ENCODE measurements at regions not wholly inside any gene's neighbourhood (a gene's known extent, or its start where the extent isn't known, plus 50 kb on each side); places are given as distances from the start of the nearest gene placed in this dataset.

GRCh38 chr6:154893917-154894316, 101.2 kb upstream of the TIAM2 start:
- TF ChIP-seq, protein P1, sequence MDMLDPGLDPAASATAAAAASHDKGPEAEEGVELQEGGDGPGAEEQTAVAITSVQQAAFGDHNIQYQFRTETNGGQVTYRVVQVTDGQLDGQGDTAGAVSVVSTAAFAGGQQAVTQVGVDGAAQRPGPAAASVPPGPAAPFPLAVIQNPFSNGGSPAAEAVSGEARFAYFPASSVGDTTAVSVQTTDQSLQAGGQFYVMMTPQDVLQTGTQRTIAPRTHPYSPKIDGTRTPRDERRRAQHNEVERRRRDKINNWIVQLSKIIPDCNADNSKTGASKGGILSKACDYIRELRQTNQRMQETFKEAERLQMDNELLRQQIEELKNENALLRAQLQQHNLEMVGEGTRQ (IDR thresholded peaks at IDR 0.05), result no peak
- TF ChIP-seq POLR2A (IDR thresholded peaks at IDR 0.05; ENCODE audit: low read length) (no peak), CHD4 (IDR thresholded peaks at IDR 0.05; ENCODE audit: borderline replicate concordance) (no peak), CTCF (IDR thresholded peaks at IDR 0.05) (no peak)
- TF ChIP-seq, protein P2, sequence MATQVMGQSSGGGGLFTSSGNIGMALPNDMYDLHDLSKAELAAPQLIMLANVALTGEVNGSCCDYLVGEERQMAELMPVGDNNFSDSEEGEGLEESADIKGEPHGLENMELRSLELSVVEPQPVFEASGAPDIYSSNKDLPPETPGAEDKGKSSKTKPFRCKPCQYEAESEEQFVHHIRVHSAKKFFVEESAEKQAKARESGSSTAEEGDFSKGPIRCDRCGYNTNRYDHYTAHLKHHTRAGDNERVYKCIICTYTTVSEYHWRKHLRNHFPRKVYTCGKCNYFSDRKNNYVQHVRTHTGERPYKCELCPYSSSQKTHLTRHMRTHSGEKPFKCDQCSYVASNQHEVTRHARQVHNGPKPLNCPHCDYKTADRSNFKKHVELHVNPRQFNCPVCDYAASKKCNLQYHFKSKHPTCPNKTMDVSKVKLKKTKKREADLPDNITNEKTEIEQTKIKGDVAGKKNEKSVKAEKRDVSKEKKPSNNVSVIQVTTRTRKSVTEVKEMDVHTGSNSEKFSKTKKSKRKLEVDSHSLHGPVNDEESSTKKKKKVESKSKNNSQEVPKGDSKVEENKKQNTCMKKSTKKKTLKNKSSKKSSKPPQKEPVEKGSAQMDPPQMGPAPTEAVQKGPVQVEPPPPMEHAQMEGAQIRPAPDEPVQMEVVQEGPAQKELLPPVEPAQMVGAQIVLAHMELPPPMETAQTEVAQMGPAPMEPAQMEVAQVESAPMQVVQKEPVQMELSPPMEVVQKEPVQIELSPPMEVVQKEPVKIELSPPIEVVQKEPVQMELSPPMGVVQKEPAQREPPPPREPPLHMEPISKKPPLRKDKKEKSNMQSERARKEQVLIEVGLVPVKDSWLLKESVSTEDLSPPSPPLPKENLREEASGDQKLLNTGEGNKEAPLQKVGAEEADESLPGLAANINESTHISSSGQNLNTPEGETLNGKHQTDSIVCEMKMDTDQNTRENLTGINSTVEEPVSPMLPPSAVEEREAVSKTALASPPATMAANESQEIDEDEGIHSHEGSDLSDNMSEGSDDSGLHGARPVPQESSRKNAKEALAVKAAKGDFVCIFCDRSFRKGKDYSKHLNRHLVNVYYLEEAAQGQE (IDR thresholded peaks at IDR 0.05), result no peak
